Ammon's horn (tissue), 1 donor: ENCODE measurements at regions not wholly inside any gene's neighbourhood (a gene's known extent, or its start where the extent isn't known, plus 50 kb on each side); places are given as distances from the start of the nearest gene placed in this dataset.
A peak's percentile ranks its signal among the peaks of the same experiment; 100 is the strongest.

Source experiments
- DNase-seq: peaks from one replicate; pipeline ENCODE4 v3.0.0-alpha.2; 2016; ENCODE audit warnings: low spot score

DNA sequence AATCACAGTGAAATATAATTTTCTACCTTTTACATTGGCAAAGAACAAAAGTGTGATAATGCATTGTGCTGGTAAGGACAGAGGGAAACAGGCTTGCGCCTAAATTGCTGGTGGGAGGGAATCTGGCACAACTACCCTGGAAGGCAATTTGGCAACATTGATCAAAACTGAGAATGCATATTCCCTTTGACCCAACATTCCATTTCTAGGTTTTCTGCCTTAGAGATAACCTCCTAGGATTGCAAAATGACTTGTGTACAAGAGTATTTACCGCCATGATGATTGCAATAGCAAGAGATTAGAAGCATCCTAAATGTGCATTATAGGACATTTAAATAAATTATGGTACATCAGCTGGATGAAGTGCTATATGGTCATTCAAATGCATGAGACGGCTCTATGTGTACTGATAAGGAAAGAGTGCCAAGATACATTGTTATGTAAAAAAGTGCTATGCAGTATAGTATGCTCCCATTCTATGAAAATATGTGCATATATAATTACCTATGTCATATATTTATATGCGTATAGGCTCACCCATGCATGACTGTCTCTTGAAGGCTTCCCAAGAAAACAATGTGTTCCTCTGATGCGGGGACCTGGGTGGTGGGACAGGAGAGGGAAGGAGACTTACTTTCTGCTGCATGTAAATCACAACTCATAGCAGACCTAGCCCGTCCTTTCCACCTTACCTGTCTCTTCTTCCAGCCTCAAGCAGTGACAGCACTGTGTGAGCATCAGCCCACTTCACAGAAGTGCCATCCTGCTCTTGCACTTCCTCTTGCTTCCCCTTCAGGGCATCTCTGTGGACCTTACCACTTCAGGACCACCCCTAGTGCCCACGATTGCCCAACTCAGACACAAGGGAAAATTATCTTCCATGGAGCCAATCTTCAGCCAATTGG lies 249.9 kb upstream of the TLE3 start:
- DNase-seq, result no peak

DNA sequence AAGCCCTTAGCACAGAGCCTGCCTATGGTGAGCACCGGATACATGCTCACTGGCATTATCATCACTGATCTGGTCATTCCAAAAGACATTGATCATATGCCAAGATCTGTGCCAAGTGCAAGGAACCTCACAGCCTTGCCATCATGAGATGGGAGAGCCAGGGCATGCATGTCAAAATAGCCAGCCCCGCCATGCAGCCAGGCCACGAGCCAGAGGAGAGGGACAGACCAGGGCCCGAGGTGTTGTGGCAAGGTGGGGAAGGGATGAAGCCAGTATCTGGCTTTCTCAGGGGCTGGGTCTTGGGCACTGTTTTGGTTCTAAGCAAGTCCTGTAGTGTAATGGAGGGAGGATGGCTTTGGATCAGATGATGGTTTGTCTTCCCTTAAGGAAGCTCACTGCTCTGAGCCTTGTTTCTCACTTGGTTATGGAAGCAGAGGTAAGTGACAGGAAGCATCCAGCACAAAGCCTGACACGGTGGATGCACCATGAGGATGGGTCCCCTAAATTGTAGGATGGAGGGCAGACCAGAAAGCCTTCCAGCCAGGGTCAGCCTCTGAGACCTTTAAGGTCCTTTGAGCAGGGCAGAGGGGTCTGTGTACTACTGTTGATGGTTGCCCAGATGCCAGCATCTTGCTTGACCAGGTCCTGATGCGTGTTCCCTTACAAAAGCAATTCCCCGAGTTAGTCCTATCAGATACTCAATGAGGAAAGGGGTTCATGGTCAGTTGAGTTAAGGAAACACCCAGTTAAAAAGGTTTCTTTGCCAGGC lies 247.7 kb upstream of the TLE3 start:
- DNase-seq, result no peak

DNA sequence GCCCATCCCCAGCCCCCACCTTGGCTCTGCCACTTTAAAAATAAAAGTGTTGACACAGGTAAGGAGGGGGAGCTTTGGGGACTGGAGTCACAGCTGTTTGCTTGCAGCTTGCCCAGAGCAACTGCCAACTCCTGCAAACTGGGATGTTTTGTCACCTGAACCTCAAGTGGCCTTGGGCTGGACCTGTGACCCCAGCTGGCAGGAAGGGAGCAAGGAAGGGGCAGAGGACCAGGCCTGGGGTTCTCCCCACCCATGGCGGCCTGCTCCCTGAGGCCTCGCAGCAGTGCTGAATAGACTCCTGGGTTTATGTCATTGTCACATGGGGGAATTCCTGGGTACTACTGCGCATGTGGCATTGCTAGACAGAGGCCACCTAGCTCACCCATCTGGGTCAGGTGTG lies 246.9 kb upstream of the TLE3 start:
- DNase-seq, result no peak

DNA sequence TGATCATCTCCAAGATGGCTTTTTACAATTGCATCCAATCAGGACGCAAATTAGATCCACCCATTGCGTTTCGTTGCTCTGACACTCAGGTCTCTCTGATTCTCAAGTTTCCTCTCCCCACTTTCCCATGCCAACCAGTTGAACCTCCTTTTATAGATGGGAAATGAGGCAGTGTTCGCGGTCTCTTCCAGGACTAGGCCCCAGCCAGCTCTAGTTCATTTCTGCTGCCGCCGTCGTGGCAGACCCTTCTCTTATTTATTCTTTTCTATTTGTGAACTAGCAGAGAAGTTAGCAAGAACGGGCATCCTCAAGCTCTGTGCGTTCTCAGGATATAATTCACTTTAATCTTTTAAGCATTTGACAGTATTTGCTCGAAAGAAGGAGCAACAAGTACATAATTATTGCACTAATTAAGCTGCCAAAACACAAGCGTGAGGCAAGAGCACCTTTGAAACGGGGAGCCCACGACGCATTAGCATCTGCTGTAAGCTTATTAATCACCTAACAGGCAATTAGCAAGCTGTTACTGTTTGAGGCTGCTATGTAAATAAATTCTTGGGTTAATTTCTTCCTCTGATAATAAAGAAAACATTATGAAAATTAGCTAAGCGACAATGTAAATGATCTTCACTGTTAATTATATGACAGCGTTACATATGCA lies 246.4 kb upstream of the TLE3 start:
- no peak for DNase-seq

DNA sequence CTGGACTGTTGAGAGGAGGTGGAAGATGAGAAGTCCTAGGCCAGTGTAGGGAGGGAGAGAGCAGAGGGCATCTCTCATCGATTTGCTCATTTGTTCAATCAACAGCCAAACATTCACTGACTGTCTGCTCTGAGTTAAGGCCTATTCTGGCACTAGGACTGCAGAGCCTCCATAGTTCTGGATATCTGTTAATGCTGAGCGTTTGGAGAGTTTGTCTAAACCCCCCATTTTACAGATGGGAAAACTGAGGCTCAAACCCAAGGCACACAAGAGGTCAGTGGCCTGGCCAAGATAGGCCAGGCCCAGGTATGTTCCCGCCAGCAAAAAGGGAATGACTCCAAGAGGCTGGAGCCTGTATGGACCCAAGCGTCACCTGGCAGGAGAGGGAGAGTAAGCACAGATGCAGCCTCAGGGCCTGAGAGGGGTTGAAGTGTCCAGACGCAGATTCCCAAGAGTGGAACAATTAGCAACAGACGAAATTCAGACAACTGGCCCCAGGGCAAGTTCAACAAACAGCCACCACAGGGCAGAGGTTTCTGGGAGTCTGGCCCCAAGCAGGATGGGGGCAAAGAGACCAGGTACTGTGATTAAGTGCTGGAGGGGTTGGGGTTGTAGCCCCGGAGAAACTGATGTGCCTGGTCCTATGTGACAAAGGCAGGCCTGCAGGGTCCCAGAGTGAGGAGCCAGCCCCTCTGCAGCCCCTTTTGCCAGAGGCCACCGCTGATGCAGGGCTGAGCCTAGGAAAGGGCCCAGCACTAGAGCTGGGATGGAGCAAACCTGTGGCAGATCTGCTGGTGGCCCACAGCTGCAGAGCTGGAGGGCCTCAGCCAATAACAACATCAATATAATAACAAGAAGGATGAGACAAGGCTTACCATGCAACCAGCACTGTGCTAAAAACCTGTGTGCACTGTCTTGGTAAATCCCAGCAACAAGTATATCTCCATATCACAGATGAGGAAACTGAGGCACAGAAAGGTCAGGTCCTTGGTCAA lies 245.1 kb upstream of the TLE3 start:
- DNase-seq, result no peak

DNA sequence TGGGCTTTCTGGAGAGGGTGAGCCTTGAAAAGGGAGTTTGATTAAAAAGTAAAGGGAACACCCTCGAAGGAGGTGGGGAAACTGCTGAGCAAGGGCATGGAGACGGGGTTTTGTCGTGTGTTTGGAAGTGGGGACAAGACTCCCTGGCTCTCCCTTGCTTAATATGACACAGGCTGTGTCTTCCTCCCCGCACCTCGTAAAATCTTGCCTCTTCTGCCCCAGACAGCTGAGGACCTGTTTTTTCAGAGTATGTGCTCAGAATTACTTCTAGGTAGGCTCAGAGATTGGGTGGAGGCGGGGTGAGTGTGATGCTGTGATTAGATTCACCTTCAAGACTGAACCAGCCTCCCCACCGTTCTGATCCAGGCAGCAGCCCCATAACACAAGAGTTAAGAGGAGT lies 244.4 kb upstream of the TLE3 start:
- no peak for DNase-seq

DNA sequence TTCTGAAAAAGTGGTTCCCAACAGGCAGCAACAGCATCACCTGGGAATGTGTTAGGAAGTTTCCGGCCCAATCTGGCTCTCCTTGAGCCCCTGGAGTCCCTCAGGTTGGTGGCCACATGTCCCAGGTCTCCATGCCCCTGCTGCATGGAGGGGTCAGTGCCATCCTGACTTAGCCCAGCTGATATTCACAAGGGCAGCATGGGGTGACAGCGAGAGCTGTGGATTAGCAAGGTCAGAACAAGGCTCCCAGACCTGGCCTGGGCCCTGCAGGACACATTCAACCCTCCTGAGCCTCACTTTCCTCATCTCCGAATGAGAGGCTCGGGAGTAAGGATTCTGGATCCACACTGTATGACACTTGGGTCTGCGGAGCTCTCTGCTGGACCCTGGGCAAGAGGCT lies 243.8 kb upstream of the TLE3 start:
- no peak for DNase-seq

DNA sequence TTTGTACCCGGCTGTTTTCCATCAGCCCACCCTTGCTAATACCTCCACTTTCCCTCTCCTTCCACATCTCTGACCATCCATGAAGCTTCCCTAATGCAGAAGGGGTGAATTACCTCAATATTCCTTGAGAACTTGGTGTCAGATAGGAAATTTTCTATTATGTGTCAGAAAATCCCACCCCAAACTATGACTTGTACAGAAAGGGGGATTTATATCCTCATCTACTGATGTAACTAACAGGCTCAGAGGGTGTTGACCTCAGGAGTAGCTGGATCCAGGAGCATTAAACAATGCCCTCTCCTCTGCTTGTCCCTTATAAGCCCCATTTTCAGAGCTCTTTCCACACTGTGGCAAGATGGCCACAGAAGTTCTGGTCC lies 242.8 kb upstream of the TLE3 start:
- no peak for DNase-seq

DNA sequence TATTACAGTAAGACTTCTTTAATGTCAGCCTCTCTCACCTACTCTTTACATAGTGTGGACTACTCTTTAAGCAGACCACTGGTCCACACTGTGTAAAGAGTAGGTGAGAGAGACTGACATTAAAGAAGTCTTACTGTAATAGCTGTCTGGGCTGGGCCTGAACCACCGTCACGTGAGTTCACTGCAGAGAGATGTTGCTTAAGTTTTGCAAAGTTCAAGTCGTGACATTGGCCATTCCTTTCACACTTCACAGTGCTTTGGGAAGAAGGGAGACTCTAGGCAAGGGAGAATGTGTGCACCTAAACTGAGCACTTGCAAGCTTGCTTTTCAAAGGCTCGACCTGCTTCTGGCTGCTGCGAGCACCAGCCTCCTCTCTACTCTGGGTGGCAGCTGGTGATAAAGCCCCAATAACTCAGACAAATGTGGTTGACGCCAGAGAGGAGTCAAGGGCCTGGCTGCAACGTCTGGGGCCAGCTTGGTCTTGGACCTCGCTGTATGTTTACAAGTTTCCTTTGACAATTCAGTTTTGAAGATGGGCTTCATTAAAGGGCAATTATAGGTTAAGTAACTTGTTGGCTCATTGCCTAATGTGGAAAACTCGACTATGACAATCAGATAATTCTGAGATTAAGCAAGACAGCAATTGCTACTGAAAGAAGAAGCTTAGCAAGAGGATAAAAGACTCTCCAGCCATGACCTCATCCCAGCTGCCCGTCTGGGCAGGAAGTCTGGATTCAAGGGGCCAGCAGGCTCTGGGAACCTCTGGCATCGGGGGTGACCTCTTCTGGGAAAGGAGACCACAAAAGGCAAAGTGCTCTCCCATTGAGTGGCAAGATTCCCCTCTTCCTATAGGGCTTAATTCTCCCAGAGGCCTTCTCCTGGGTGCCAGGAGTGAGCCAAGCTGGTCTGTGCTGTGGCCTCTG lies 242.1 kb upstream of the TLE3 start:
- DNase-seq, result no peak

DNA sequence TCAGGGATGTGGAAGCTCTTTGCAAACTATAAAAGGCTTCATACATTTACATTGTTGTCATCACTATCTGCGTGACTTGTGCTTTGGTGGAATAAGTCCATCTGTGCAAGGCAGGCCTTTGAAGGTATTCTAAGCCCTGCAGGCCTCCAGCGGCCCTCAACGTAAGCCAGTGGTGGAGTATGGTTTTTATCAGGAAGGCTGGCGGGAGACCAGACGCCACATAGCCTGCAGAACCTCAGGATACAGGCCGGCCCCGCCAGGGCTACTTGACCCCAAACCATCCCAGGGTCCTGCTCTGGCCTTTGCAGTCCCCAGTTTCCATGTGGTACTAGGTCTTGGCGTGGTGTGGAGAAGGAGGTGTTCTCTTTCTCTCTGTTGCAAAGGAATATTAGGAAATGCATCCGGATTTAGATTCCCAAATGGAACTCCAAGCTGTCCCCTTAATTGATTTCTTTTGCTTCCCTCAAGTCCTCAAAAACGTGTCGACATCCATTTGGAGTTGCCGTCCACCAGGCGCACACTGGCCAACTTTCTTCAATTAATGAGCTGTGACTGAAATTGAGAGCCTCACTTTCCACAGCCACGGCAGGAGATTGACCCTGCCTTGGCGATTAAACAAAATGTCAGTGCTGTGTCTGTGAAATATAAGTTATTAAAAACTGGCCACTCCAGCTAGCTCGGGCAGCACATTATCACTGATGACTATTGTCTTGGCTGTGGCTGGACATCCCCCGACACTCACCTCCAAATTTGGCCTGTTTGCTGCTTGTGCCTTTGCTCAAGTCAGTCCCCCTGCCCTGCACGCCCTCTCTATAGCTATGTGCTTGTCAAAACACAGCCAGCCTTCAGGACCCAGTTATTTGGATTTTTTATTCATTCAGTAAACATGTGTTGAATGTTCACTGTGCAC lies 239.8 kb upstream of the TLE3 start:
- DNase-seq, result no peak

DNA sequence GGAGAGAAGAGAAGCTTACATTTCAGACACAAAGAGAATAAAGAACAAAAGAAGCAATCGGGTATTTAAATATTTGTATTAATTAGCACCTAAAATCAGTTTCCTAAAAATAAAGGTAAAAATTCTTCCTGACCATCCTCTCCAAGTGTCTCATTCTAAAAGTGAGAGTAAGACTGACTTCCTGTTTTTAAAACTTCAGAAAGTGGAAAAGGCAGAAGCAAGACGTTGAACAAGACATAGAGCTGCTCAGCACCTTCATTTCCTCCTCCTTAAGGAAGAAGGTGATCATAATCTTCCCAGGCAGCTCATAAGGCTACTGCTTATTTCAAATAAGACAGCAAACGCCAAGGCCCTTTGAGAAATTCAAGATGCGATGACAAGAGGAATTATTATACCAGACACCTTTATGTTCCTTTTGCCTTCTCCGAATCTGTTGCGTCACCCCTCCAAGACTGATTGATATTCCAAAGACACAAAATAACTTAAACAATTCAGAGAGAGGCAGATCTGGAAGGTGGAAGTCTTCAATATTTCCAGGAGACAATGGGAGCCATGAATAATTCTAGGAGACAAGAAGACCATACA lies 238.8 kb upstream of the TLE3 start:
- no peak for DNase-seq

DNA sequence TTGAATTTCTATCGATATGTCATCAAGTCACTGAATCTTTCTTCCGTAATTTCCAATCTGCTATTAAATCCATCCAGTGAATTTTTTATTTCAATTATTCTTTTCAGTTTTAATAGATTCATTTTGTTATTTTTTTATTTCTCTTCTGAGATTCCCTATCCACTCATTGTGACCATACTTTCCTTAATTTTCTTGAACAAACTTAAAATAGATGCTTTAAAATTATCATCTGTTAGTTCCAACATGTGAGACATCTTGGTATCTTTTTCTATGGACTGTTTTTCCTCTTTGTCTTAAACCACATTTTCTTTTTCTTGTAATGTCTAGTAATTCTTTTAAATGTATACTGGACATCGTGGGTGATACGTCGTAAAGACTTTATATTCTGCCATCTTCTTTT lies 236.6 kb upstream of the TLE3 start:
- DNase-seq, result no peak

DNA sequence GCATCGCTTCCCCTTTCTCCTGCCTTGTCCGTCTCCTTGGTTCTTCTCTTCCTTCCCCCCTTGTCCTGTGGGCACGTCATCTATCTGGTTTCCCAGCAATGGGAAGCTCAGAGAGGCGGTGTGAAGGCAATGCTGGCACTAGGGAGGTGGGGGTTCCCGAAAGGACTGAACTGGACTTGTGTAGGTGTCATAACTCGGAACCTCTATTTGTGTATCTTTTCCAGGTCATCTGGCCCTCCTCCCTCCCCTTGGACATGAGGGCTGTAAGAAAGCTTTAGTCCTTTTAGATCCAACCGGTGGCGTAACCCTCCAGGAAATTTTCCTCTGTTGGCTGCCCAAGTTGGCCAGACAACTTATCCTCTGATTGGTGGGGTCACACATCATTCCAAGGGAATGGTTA lies 231.5 kb upstream of the TLE3 start:
- no peak for DNase-seq

DNA sequence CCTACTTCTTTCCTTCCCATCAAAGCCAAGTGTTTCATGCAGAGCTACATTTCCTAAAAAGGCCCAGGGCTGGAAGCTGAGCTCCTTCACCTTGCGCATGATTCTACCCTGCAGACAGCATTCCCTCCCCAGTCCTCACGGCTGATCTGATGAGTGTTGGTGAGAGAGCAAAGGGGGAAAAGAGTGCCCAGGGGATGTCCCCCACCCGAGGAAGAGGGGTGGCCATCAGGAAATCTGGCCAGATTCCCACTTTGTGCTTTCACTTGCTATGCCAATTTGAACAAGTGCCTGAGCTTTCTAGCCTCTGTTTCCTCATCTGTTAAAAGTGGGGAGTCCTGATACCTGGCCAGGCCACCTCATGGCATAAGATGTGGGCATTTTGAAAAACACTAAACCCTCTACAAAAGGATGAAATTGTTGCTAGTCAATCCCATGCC lies 231.0 kb upstream of the TLE3 start:
- no peak for DNase-seq

DNA sequence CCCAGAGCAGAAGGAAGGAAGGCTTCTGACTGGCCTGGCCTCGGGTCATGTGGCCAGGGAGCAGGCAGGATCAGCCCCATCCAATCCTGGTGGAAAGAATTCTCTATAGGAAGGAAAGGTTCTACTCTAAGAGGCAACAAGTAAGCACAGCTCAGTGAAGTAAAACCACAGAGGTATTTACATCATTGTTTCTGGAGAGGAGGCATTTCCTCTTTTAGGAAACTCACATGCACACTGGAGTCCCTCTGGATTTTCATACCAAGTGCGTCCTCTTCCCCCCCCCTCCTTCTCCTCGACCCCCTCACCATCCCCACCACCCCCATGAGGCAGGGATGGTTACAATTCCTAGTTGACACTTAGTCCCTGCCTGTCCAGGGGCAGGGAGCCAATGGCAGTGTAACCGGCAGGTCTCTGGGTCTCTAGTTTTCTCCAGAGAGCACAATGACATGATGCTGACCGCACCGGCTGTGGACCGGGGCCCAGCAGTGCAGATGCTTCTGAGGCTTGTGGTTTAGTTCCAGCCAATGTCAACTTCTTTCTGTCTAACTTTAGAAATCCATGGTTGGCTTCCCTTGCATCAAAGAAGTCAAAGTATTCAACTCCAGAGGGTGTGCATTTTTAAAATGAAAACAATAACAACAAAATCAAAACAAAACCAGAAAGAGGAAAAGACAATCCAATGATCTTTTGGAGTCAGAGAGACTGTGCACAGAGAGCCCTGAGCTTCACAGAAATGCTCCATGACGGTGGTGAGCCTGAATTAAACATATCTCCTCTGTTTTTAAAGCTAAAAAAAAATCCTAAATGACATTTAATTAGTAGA lies 230.3 kb upstream of the TLE3 start:
- DNase-seq, result peak; percentile 64

DNA sequence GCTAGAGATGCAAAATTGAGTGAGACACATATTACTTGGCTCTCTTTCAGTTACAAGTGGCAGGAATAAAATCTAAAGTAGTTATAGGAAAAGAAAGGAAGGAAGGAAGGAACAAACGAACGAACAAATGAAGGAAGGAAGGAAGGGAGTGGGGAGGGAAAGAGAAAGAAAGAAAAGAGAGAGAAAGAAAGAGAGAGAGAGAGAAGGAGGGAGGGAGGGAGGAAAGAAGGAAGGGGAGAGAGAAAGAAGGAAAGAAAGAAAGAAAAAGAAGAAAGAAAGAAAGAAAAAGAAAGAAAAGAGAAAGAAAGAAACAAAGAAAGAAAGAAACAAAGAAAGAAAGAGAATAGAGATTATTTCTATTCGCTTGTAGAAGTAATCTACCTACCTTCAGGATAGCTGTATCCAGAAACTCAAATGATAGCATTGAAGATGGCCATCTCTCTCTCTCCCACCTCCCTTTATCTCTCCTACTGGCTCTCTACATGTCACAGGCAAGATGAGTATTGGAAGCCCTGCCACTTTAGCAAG lies 229.7 kb upstream of the TLE3 start:
- DNase-seq, result no peak

DNA sequence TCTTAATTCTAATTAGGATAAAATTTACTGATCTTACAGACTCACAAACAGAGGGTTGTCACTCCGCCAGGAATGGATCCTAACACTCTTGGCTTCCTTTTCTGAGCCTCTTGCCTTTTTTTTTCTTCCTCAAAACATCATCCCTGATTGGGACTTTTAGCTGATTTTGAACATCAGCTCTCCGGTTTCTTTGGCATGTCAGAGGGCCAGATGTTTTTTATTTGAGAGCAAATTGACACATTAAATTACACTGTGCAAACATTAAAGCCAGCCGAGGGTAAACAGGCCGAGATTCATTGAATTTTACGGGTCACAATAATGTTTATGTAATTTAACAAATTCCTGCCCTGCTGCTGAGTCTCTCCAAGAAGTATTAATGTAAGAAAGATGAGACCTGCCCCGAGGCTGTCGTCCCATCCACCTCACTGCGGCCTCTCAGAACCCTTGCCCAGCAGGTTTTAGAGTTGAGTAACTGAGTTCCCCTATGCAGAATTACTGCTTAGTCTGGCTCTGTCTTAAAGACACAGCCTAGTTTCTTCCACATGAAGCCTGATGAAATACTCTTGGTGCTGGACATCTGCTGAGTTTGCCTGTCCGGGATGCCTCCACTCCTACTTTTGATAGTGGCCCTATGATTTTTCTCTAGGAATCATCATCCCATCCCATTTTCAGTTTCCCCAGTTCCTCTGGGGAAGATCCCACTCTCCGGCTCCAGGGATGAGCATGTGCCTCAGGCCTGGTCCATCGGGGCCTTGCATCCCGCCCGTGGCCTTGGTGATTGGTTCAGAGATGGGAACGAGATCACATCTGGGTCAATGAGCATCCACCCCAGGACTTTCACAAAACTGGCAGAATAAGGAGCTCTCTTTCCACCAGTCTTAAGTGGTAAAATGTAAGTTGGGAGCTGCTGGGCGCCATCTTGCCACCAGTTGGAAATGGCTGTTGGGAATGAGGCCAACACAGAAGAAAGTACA lies 226.6 kb upstream of the TLE3 start:
- no peak for DNase-seq
